B cell (primary cell): ENCODE measurements at regions not wholly inside any gene's neighbourhood (a gene's known extent, or its start where the extent isn't known, plus 50 kb on each side); places are given as distances from the start of the nearest gene placed in this dataset.

Source experiments
- ATAC-seq: fragments of 200-7000 bp; cut with Tn5 transposase; one replicate; pipeline ENCODE4 v1.10.0; 2021; ENCODE audit warnings: low read depth, mild to moderate bottlenecking, moderate number of reproducible peaks, moderate library complexity
- CTCF ChIA-PET: fragments of 350-600 bp; sonication (Branson Sonifier 250); formaldehyde crosslinking; loops from one replicate; lab custom pipeline; 2021; ENCODE audit warnings: antibody characterized with exemption, inconsistent platforms; lab: Charles Lee
- POLR2A ChIA-PET: fragments of 350-600 bp; sonication (Branson Sonifier 250); formaldehyde crosslinking; loops from one replicate; lab custom pipeline; 2021; ENCODE audit warnings: antibody characterized with exemption; lab: Charles Lee
- DNase-seq: peaks from one replicate; pipeline ENCODE4 v3.0.0; 2013
- H2AFZ ChIP-seq: 2 replicates; pipeline ENCODE4 v1.6.1; 2012; ENCODE audit warnings: mild to moderate bottlenecking, low read depth, low read length; ENCODE audit not compliant: insufficient read depth, poor library complexity, severe bottlenecking
- H3K27ac ChIP-seq, 2 donors: 1 replicate in 1 of 2; 2 replicates in 1 of 2; pipeline ENCODE4 v1.5.1; 2012 to 2013; ENCODE audit warnings: low read length in 2 of 2, mild to moderate bottlenecking in 2 of 2, moderate library complexity in 1 of 2
- H3K27me3 ChIP-seq, 4 experiments: fragments of 200-600 bp in 1 of 4; sonication (generic) in 1 of 4; replicated peaks in 1 of 4; 1 replicate in 2 of 4; 2 replicates in 2 of 4; pipeline versions ENCODE4 v1.6.1 to v1.7.0; 2013 to 2016; ENCODE audit warnings: low read length in 3 of 4, mild to moderate bottlenecking in 2 of 4, mixed read lengths in 1 of 4, moderate library complexity in 1 of 4; ENCODE audit not compliant: insufficient read depth in 4 of 4, control insufficient read depth in 3 of 4; ENCODE audit errors: control extremely low read depth in 1 of 4
- H3K36me3 ChIP-seq, 2 experiments: replicated peaks in 1 of 2; 1 replicate in 1 of 2; 2 replicates in 1 of 2; pipeline versions ENCODE4 v1.6.1 to v1.7.1; 2013; ENCODE audit warnings: low read length in 1 of 2; ENCODE audit not compliant: insufficient read depth in 2 of 2, control insufficient read depth in 1 of 2; ENCODE audit errors: control extremely low read depth in 1 of 2, extremely low read depth in 1 of 2
- H3K4me1 ChIP-seq, 2 donors: fragments of 200-600 bp in 1 of 2; sonication (generic) in 1 of 2; 1 replicate in 1 of 2; 2 replicates in 1 of 2; pipeline versions ENCODE4 v1.5.1 to v1.6.1; 2013 to 2017; ENCODE audit warnings: low read length in 2 of 2; ENCODE audit not compliant: control insufficient read depth in 2 of 2, insufficient read depth in 2 of 2
- H3K4me2 ChIP-seq: replicated peaks from 2 replicates; pipeline ENCODE3; 2012; ENCODE audit warnings: mild to moderate bottlenecking, low read depth, low read length; ENCODE audit not compliant: poor library complexity, severe bottlenecking
- H3K4me3 ChIP-seq, 5 experiments: fragments of 200-600 bp in 1 of 5; sonication (generic) in 1 of 5; 1 replicate in 3 of 5; 2 replicates in 2 of 5; pipeline versions ENCODE4 v1.5.1 to v1.7.0; 2011 to 2016; ENCODE audit warnings: low read length in 4 of 5, mild to moderate bottlenecking in 4 of 5, low read depth in 2 of 5, control low read depth in 1 of 5, moderate library complexity in 1 of 5; ENCODE audit not compliant: insufficient read depth in 1 of 5; ENCODE audit errors: control extremely low read depth in 1 of 5, extremely low read depth in 1 of 5
- H3K79me2 ChIP-seq: fragments of 200-600 bp; sonication (generic); one replicate; pipeline ENCODE4 v1.6.0; 2016; ENCODE audit warnings: low read length; ENCODE audit not compliant: control insufficient read depth, insufficient read depth
- H3K9ac ChIP-seq: fragments of 200-600 bp; sonication (generic); 2 replicates; pipeline ENCODE4 v1.6.1; 2017; ENCODE audit warnings: mild to moderate bottlenecking, low read length, moderate library complexity
- H3K9me3 ChIP-seq, 3 donors: one replicate each; pipeline versions ENCODE4 v1.6.1 to v1.7.1; 2013; ENCODE audit warnings: low read length in 2 of 3; ENCODE audit not compliant: control insufficient read depth in 2 of 3, insufficient read depth in 1 of 3; ENCODE audit errors: control extremely low read depth in 1 of 3
- H4K20me1 ChIP-seq: 2 replicates; pipeline ENCODE4 v1.6.0; 2012; ENCODE audit warnings: mild to moderate bottlenecking, low read length; ENCODE audit not compliant: insufficient read depth, control insufficient read depth, poor library complexity, severe bottlenecking
- H3K27ac Mint-ChIP-seq: one replicate; pipeline ENCODE4 v1.8.0; 2021; ENCODE audit warnings: mixed read lengths
- H3K27me3 Mint-ChIP-seq: one replicate; pipeline ENCODE4 v1.8.0; 2021; ENCODE audit warnings: mixed read lengths
- H3K4me1 Mint-ChIP-seq: one replicate; pipeline ENCODE4 v1.8.0; 2021; ENCODE audit warnings: mixed read lengths
- H3K4me3 Mint-ChIP-seq: one replicate; pipeline ENCODE4 v1.8.0; 2021; ENCODE audit warnings: mixed read lengths
- H3K9me3 Mint-ChIP-seq: one replicate; pipeline ENCODE4 v1.8.0; 2022; ENCODE audit warnings: mixed read lengths; ENCODE audit not compliant: insufficient read depth
- CTCF ChIP-seq: fragments of 200-600 bp; IDR thresholded peaks from one replicate; pipeline ENCODE4 v1.8.0; 2022; ENCODE audit warnings: antibody characterized with exemption, mild to moderate bottlenecking
- EZH2 ChIP-seq: IDR thresholded peaks from 2 replicates; pipeline ENCODE4 v1.6.1; 2012; ENCODE audit warnings: borderline replicate concordance, low read depth, mild to moderate bottlenecking, moderate library complexity, low read length; ENCODE audit not compliant: insufficient read depth, poor library complexity, severe bottlenecking
- WGBS: methylation state at CpG from one replicate; pipeline ENCODE4 v1.1.5; 2013; ENCODE audit warnings: missing lambda C conversion rate; ENCODE audit not compliant: insufficient coverage; 5-methylcytosine and 5-hydroxymethylcytosine counted together
- intact Hi-C: fragments of 100-400 bp; cut with micrococcal nuclease; formaldehyde crosslinking; loops from one replicate; pipeline ENCODE4 v1.10.0; 2022

GRCh38 chr2:152238016-152238415 is 62.5 kb upstream of the STAM2 start:
- H3K9ac ChIP-seq = no peak overlapping the region
- 100% methylated on average over 2 of the region's 6 CpGs for WGBS
- Mint-ChIP-seq H3K27ac (no peak overlapping the region), H3K9me3 (peaks cover 7% of the 10 kb centered on the region), H3K4me3 (no peak overlapping the region), H3K27me3 (no peaks in the 10 kb centered on the region), H3K4me1 (no peaks in the 10 kb centered on the region)
- no peaks in the 10 kb centered on the region for H3K36me3 ChIP-seq
- H3K9me3 ChIP-seq = peaks cover 1 to 4% (median 3%) of the 10 kb centered on the region in 3 donors
- H3K27ac ChIP-seq = no peak overlapping the region
- no peaks in the 10 kb centered on the region for H3K27me3 ChIP-seq
- no peak overlapping the region for H2AFZ ChIP-seq
- DNase-seq = no peak
- no peaks in the 10 kb centered on the region for H3K79me2 ChIP-seq
- intact Hi-C loops = no loop called here
- no peaks in the 10 kb centered on the region for H3K4me1 ChIP-seq
- CTCF ChIA-PET = no interaction called here
- H3K4me3 ChIP-seq = no peak overlapping the region
- TF ChIP-seq CTCF = no peak
- TF ChIP-seq EZH2 = no peak
- ATAC-seq = no peak
- no peak overlapping the region for H3K4me2 ChIP-seq
- no peaks in the 10 kb centered on the region for H4K20me1 ChIP-seq
- POLR2A ChIA-PET = no interaction called here

- no peaks in the 10 kb centered on the region for H3K79me2 ChIP-seq
Measured at GRCh38 chr2:152240559-152241231, 65.1 kb upstream of the STAM2 start.

More at GRCh38 chr2:152240559-152241231, 65.1 kb upstream of the STAM2 start:
- H3K4me3 ChIP-seq = no peak overlapping the region
- no peak for ATAC-seq
- Mint-ChIP-seq H3K27ac (no peak overlapping the region), H3K4me3 (no peak overlapping the region), H3K4me1 (no peaks in the 10 kb centered on the region), H3K27me3 (no peaks in the 10 kb centered on the region), H3K9me3 (peaks cover 7% of the 10 kb centered on the region)
- 100% methylated on average over 1 of the region's 2 CpGs for WGBS
- H3K9me3 ChIP-seq = peaks cover 1 to 4% (median 3%) of the 10 kb centered on the region in 3 donors
- H3K27me3 ChIP-seq = no peaks in the 10 kb centered on the region
- ChIA-PET POLR2A (no interaction called here), CTCF (no interaction called here)
- H4K20me1 ChIP-seq = no peaks in the 10 kb centered on the region
- no peak overlapping the region for H3K9ac ChIP-seq
- no peak overlapping the region for H3K27ac ChIP-seq
- TF ChIP-seq EZH2 = no peak
- TF ChIP-seq CTCF = no peak
- intact Hi-C loops = no loop called here
- no peaks in the 10 kb centered on the region for H3K4me1 ChIP-seq
- no peaks in the 10 kb centered on the region for H3K36me3 ChIP-seq
- DNase-seq = no peak
- no peak overlapping the region for H3K4me2 ChIP-seq
- H2AFZ ChIP-seq = no peak overlapping the region
